OCI-LY1 (cell line): ENCODE measurements at regions not wholly inside any gene's neighbourhood (a gene's known extent, or its start where the extent isn't known, plus 50 kb on each side); places are given as distances from the start of the nearest gene placed in this dataset.

Source experiments
- H2AFZ ChIP-seq: fragments of 200-600 bp; sonication (generic), shearing (Covaris generic); 2 replicates; pipeline ENCODE4 v1.6.0; 2014; ENCODE audit warnings: antibody characterized with exemption, mild to moderate bottlenecking, low read length
- H3F3A ChIP-seq: fragments of 200-600 bp; sonication (generic), shearing (Covaris generic); 2 replicates; pipeline ENCODE4 v1.6.0; 2014; ENCODE audit warnings: mild to moderate bottlenecking, antibody characterized with exemption, low read length, moderate library complexity; ENCODE audit not compliant: insufficient read depth
- H3K27ac ChIP-seq: fragments of 200-600 bp; sonication (generic); 2 replicates; pipeline ENCODE4 v1.5.1; 2014; ENCODE audit warnings: low read length, mixed run types, mild to moderate bottlenecking, low read depth; ENCODE audit not compliant: poor library complexity, severe bottlenecking
- H3K27me3 ChIP-seq: fragments of 200-600 bp; sonication (generic); 2 replicates; pipeline ENCODE4 v1.6.0; 2014; ENCODE audit warnings: antibody characterized with exemption, mild to moderate bottlenecking, low read length, moderate library complexity; ENCODE audit not compliant: insufficient read depth
- H3K36me3 ChIP-seq: fragments of 200-600 bp; sonication (generic); 2 replicates; pipeline ENCODE4 v1.6.1; 2014; ENCODE audit warnings: mild to moderate bottlenecking, antibody characterized with exemption, low read length, moderate library complexity, mixed read lengths; ENCODE audit not compliant: insufficient read depth
- H3K4me1 ChIP-seq: fragments of 200-600 bp; sonication (generic); 2 replicates; pipeline ENCODE4 v1.5.1; 2014; ENCODE audit warnings: mild to moderate bottlenecking, low read length, moderate library complexity; ENCODE audit not compliant: insufficient read depth, severe bottlenecking
- H3K4me2 ChIP-seq: fragments of 200-600 bp; sonication (generic), shearing (Covaris generic); 2 replicates; pipeline ENCODE4 v1.6.1; 2014; ENCODE audit warnings: low read length
- H3K4me3 ChIP-seq: fragments of 200-600 bp; sonication (generic); 2 replicates; pipeline ENCODE4 v1.5.1; 2014; ENCODE audit warnings: low read length, low read depth, mild to moderate bottlenecking, mixed read lengths; ENCODE audit not compliant: poor library complexity, severe bottlenecking
- H3K79me2 ChIP-seq: fragments of 200-600 bp; shearing (Covaris generic); 2 replicates; pipeline ENCODE4 v1.6.1; 2016; ENCODE audit warnings: mixed run types, low read length, mixed read lengths; ENCODE audit not compliant: insufficient read depth
- H3K9ac ChIP-seq: fragments of 200-600 bp; sonication (generic), shearing (Covaris generic); 2 replicates; pipeline ENCODE4 v1.6.1; 2014; ENCODE audit warnings: mild to moderate bottlenecking, low read length, mixed read lengths
- H3K9me2 ChIP-seq: fragments of 200-600 bp; sonication (generic), shearing (Covaris generic); 2 replicates; pipeline ENCODE4 v1.6.1; 2014; ENCODE audit warnings: low read depth, mild to moderate bottlenecking, low read length, mixed read lengths
- H3K9me3 ChIP-seq: fragments of 200-600 bp; shearing (Covaris generic); 2 replicates; pipeline ENCODE4 v1.6.1; 2014; ENCODE audit warnings: low read length, mixed read lengths
- H4K20me1 ChIP-seq: fragments of 200-600 bp; sonication (generic), shearing (Covaris generic); 2 replicates; pipeline ENCODE4 v1.6.0; 2016; ENCODE audit warnings: mild to moderate bottlenecking, low read length; ENCODE audit not compliant: insufficient read depth
- EZH2 ChIP-seq: fragments of 200-600 bp; sonication (generic), shearing (Covaris generic); IDR thresholded peaks from 2 replicates; pipeline ENCODE4 v1.8.0; 2017; ENCODE audit warnings: borderline replicate concordance, mixed run types, mild to moderate bottlenecking, antibody characterized with exemption, low read length, moderate library complexity, mixed read lengths
- TF ChIP-seq, protein P1 (sequence below): fragments of 200-600 bp; sonication (generic), shearing (Covaris generic); IDR thresholded peaks from 2 replicates; pipeline ENCODE4 v1.5.1; 2017; ENCODE audit warnings: mild to moderate bottlenecking, antibody characterized with exemption, low read length, moderate library complexity, mixed read lengths

DNA sequence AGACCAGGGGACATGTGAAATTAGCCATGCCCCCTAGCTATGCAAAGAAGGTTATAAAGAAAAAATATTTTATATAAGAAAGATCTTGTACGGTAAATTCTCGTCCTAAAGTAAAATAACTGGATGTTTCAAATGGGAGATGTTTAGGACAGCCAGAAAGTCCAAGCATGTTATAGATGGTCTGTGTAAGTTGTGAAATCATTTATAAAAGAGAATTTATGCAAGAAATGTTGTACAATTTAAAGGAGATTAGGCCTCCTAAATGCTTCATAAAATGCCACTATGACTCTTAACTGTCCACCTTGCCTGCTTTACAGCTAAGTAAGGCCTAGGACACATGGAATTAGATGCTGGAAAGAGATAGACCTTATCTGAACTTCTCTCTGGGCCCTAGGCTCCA, 118.1 kb upstream of the POGK start:
- no peaks in the 10 kb centered on the region for H3K36me3 ChIP-seq
- TF ChIP-seq, protein P1, sequence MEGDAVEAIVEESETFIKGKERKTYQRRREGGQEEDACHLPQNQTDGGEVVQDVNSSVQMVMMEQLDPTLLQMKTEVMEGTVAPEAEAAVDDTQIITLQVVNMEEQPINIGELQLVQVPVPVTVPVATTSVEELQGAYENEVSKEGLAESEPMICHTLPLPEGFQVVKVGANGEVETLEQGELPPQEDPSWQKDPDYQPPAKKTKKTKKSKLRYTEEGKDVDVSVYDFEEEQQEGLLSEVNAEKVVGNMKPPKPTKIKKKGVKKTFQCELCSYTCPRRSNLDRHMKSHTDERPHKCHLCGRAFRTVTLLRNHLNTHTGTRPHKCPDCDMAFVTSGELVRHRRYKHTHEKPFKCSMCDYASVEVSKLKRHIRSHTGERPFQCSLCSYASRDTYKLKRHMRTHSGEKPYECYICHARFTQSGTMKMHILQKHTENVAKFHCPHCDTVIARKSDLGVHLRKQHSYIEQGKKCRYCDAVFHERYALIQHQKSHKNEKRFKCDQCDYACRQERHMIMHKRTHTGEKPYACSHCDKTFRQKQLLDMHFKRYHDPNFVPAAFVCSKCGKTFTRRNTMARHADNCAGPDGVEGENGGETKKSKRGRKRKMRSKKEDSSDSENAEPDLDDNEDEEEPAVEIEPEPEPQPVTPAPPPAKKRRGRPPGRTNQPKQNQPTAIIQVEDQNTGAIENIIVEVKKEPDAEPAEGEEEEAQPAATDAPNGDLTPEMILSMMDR: no peak
- no peak for TF ChIP-seq EZH2
- H3K9me2 ChIP-seq: no peaks in the 10 kb centered on the region
- no peaks in the 10 kb centered on the region for H3F3A ChIP-seq
- no peaks in the 10 kb centered on the region for H4K20me1 ChIP-seq
- no peak overlapping the region for H3K4me3 ChIP-seq
- no peaks in the 10 kb centered on the region for H3K4me1 ChIP-seq
- peaks cover 7% of the 10 kb centered on the region for H3K9me3 ChIP-seq
- no peaks in the 10 kb centered on the region for H3K79me2 ChIP-seq
- H2AFZ ChIP-seq: no peak overlapping the region
- no peak overlapping the region for H3K4me2 ChIP-seq
- H3K9ac ChIP-seq: no peak overlapping the region
- no peak overlapping the region for H3K27ac ChIP-seq
- H3K27me3 ChIP-seq: no peaks in the 10 kb centered on the region

DNA sequence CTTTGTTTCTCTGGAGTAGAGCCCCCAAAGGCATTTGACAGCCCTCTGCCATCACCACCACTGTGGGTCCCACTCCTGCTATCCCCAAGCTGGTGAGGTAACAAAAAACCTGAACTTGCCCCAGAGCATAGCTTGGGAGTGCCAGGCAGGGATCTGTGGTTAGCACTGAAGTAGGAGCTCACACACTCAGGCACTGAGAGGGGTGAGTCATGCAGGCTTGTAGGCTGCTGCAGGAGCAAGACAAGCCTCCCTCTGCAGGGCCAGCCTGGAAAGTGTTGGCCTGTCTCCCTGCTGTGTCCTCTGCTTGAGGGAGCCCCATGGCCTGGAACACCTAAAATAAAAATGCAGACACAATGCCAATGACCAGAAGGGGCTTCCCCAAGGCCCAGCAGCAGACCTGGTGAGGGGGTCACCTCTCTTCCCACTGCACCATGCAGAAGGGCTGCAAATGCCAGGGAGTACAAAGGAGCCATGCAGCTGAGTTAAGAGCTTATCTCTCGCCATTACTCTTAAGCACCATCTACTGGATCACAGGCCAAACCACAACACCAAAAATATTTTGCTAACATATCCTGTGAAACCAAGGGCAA, 108.9 kb upstream of the POGK start:
- Histone ChIP-seq H3K27ac (no peak overlapping the region), H3K27me3 (no peaks in the 10 kb centered on the region), H3K4me1 (no peaks in the 10 kb centered on the region), H3F3A (no peaks in the 10 kb centered on the region), H3K79me2 (no peaks in the 10 kb centered on the region), H3K36me3 (no peaks in the 10 kb centered on the region), H4K20me1 (no peaks in the 10 kb centered on the region), H3K9me2 (no peaks in the 10 kb centered on the region), H3K4me2 (no peak overlapping the region), H2AFZ (no peak overlapping the region), H3K4me3 (no peak overlapping the region), H3K9ac (no peak overlapping the region), H3K9me3 (no peaks in the 10 kb centered on the region)
- TF ChIP-seq, protein P1: peak; percentile 40; the same call in 1 of the 2 replicates
- no peak for TF ChIP-seq EZH2

DNA sequence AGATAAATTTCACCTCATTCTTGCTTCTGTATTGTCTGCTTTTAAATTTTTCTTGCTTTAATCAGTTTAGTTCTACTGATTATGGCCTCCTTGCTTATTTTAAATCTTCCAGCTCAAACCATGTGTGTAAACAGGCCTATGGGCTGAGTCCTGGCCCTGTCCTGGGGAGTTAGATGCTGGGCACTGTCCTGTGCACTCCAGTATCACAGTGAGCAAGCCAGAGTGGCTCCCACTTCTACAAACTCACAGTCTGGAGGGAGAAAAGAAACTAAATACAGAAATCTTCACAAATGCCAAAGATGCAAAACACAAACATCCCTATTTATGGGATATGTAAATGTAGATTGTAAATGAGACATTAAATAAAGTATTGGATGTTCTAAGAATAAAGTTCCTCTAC, 101.1 kb upstream of the POGK start:
- Histone ChIP-seq H3K4me3 (no peak overlapping the region), H3K4me1 (no peaks in the 10 kb centered on the region), H3K27me3 (no peaks in the 10 kb centered on the region), H2AFZ (no peak overlapping the region), H3K4me2 (no peak overlapping the region), H3K9ac (no peak overlapping the region), H3K79me2 (no peaks in the 10 kb centered on the region), H3K9me3 (no peaks in the 10 kb centered on the region), H3K9me2 (no peaks in the 10 kb centered on the region), H3K27ac (no peak overlapping the region), H3F3A (no peaks in the 10 kb centered on the region), H4K20me1 (no peaks in the 10 kb centered on the region), H3K36me3 (no peaks in the 10 kb centered on the region)
- TF ChIP-seq, protein P1: no peak
- no peak for TF ChIP-seq EZH2
